ENCODE measurements at regions not wholly inside any gene's neighbourhood (a gene's known extent, or its start where the extent isn't known, plus 50 kb on each side); places are given as distances from the start of the nearest gene placed in this dataset.

GRCh38 chr20:16189371-16189770 is 383.9 kb downstream of the KIF16B start:
- TF ChIP-seq CTCF (IDR thresholded peaks at IDR 0.05; ENCODE audit: low read depth, low read length) (no peak), EZH2phosphoT487 (IDR thresholded peaks at IDR 0.05; ENCODE audit: low read depth) (no peak)

Data from OCI-LY3 (cell line).